K562 (cell line): ENCODE measurements at regions not wholly inside any gene's neighbourhood (a gene's known extent, or its start where the extent isn't known, plus 50 kb on each side); places are given as distances from the start of the nearest gene placed in this dataset.

Experiments used
- ATAC-seq: fragments of 200-7000 bp; cut with Tn5 transposase; 3 replicates; pipeline ENCODE4 v1.9.1; 2020; ENCODE audit warnings: moderate library complexity
- BruUV-seq: library from RNA; stranded (reverse); fragments of 400-500 nt; replicated peaks from 2 replicates; lab custom pipeline; 2021; lab: Mats Ljungman, UMichigan
- CTCF ChIA-PET: fragments of 300-600 bp; formaldehyde crosslinking; extraction: SDS; loops from one replicate; lab custom pipeline; 2021; ENCODE audit warnings: low intra/inter-chr PET ratio; lab: Yijun Ruan, JAX
- POLR2A ChIA-PET: fragments of 300-600, 350-650 bp; sonication (Branson Sonifier 250); formaldehyde crosslinking; extraction: SDS; loops from one replicate; lab custom pipeline; 2021; ENCODE audit warnings: antibody characterized with exemption, inconsistent platforms; lab: Yijun Ruan, JAX
- DNase-seq, 4 experiments: peaks; one replicate each; pipeline versions ENCODE4 v3.0.0 to v3.0.0-alpha.2; 2011 to 2018; ENCODE audit warnings: low spot score in 3 of 4, mixed read lengths in 3 of 4; ENCODE audit errors: extremely low read depth in 1 of 4
- FAIRE-seq: peaks from 2 replicates; lab custom pipeline; 2011; peaks lifted over from hg19 to GRCh38; lab: Jason Lieb, UNC
- H2AFZ ChIP-seq: 2 replicates; pipeline ENCODE4 v1.6.0; 2011; ENCODE audit warnings: low read depth, low read length, control low read depth, inconsistent platforms
- H3K27ac ChIP-seq: fragments of 200-600 bp; 3 replicates; pipeline ENCODE4 v1.8.0; 2011; ENCODE audit warnings: low read depth, mild to moderate bottlenecking, control low read depth, inconsistent platforms, low read length, moderate library complexity, mixed read lengths; ENCODE audit errors: extremely low read depth
- H3K27me3 ChIP-seq, 2 experiments: fragments of 300-600 bp in 1 of 2; 2 replicates in 1 of 2; 3 replicates in 1 of 2; pipeline versions ENCODE4 v1.6.0 to v1.8.0; 2011; ENCODE audit warnings: inconsistent platforms in 2 of 2, low read length in 2 of 2, mild to moderate bottlenecking in 1 of 2, mixed read lengths in 1 of 2, moderate library complexity in 1 of 2; ENCODE audit not compliant: control insufficient read depth in 2 of 2, insufficient read depth in 2 of 2
- H3K36me3 ChIP-seq: fragments of 300-600 bp; 3 replicates; pipeline ENCODE4 v1.8.0; 2011; ENCODE audit warnings: mild to moderate bottlenecking, low read length, inconsistent platforms; ENCODE audit not compliant: control insufficient read depth, insufficient read depth
- H3K4me1 ChIP-seq, 2 experiments: fragments of 200-600 bp in 1 of 2; replicated peaks in 1 of 2; 2 replicates in 1 of 2; 3 replicates in 1 of 2; pipeline versions ENCODE4 v1.5.1 to v1.8.0; 2011; ENCODE audit warnings: inconsistent platforms in 2 of 2, low read length in 2 of 2, mild to moderate bottlenecking in 1 of 2, mixed read lengths in 1 of 2, moderate library complexity in 1 of 2; ENCODE audit not compliant: control insufficient read depth in 2 of 2, insufficient read depth in 2 of 2
- H3K4me2 ChIP-seq: 2 replicates; pipeline ENCODE4 v1.6.1; 2011; ENCODE audit warnings: low read length, control low read depth, inconsistent platforms, mixed read lengths; ENCODE audit not compliant: insufficient read depth
- H3K4me3 ChIP-seq: fragments of 200-600 bp; sonication (generic), shearing (Covaris generic); 2 replicates; pipeline ENCODE4 v1.5.1; 2016; ENCODE audit warnings: control low read depth, inconsistent platforms
- H3K79me2 ChIP-seq: fragments of 200-600 bp; 3 replicates; pipeline ENCODE4 v1.8.0; 2011; ENCODE audit warnings: low read length, inconsistent platforms; ENCODE audit not compliant: control insufficient read depth, insufficient read depth
- H3K9ac ChIP-seq, 2 experiments: 2 replicates each; pipeline versions ENCODE4 v1.6.0 to v1.6.1; 2011; ENCODE audit warnings: low read depth in 2 of 2, low read length in 2 of 2, control low read depth in 1 of 2, inconsistent platforms in 1 of 2, mild to moderate bottlenecking in 1 of 2, mixed read lengths in 1 of 2; ENCODE audit not compliant: insufficient read depth in 1 of 2
- H3K9me1 ChIP-seq: one replicate; pipeline ENCODE4 v1.6.0; 2011; ENCODE audit warnings: inconsistent platforms, mild to moderate bottlenecking, low read length, moderate library complexity; ENCODE audit not compliant: control insufficient read depth, insufficient read depth
- H3K9me3 ChIP-seq: replicated peaks from 2 replicates; pipeline ENCODE4 v1.5.1; 2011; ENCODE audit warnings: low read depth, low read length, inconsistent platforms; ENCODE audit not compliant: control insufficient read depth, insufficient read depth
- H4K20me1 ChIP-seq: replicated peaks from 2 replicates; pipeline ENCODE4 v1.6.1; 2011; ENCODE audit warnings: low read length, inconsistent platforms, mixed read lengths; ENCODE audit not compliant: control insufficient read depth, insufficient read depth
- CAMTA2 ChIP-seq: fragments of 250-450 bp; sonication (Bioruptor Pico); conservative IDR thresholded peaks from 2 replicates; pipeline ENCODE4 v1.5.1; 2022
- ELF2 ChIP-seq: fragments of 250-450 bp; sonication (Bioruptor Pico); IDR thresholded peaks from 2 replicates; pipeline ENCODE4 v1.5.0; 2021; ENCODE audit warnings: mild to moderate bottlenecking
- ESRRA ChIP-seq: fragments of 450-650 bp; IDR thresholded peaks from 2 replicates; pipeline ENCODE4 v1.6.1; 2014; ENCODE audit warnings: low read depth, mild to moderate bottlenecking, moderate library complexity, borderline replicate concordance
- GATA2 ChIP-seq: sonication (generic); formaldehyde crosslinking; IDR thresholded peaks from 2 replicates; pipeline ENCODE4 v1.4.0; 2020; ENCODE audit warnings: mild to moderate bottlenecking, missing genetic modification reagents
- HCFC1 ChIP-seq: IDR thresholded peaks from 2 replicates; pipeline ENCODE4 v1.6.1; 2012; ENCODE audit warnings: low read depth, low read length, improper control_type of control experiment
- KAT2B ChIP-seq: IDR thresholded peaks from one replicate; pipeline ENCODE4 v1.6.1; 2012; ENCODE audit warnings: low read depth, mild to moderate bottlenecking, control low read depth, inconsistent platforms, low read length, moderate library complexity
- LCOR ChIP-seq: sonication (generic); formaldehyde crosslinking; IDR thresholded peaks from 2 replicates; pipeline ENCODE4 v1.8.0; 2022; ENCODE audit warnings: mild to moderate bottlenecking, missing genetic modification reagents
- MBD1 ChIP-seq: fragments of 250-450 bp; sonication (Bioruptor Pico); IDR thresholded peaks from 2 replicates; pipeline ENCODE4 v1.8.0; 2022; ENCODE audit warnings: inconsistent platforms
- NBN ChIP-seq: fragments of 450-650 bp; IDR thresholded peaks from 2 replicates; pipeline ENCODE4 v1.6.1; 2016; ENCODE audit warnings: low read depth, mild to moderate bottlenecking
- NR2C1 ChIP-seq, 2 experiments: fragments of 450-650 bp; IDR thresholded peaks; 2 replicates each; pipeline ENCODE4 v1.6.1; 2017; ENCODE audit warnings: mild to moderate bottlenecking in 2 of 2, antibody characterized with exemption in 1 of 2, inconsistent platforms in 1 of 2, missing compliant biosample characterization in 1 of 2, missing genetic modification characterization in 1 of 2
- SIN3B ChIP-seq: fragments of 450-650 bp; IDR thresholded peaks from 2 replicates; pipeline ENCODE4 v1.6.1; 2017; ENCODE audit warnings: low read depth, mild to moderate bottlenecking, moderate library complexity
- SOX6 ChIP-seq: fragments of 450-650 bp; IDR thresholded peaks from 2 replicates; pipeline ENCODE4 v1.6.1; 2014; ENCODE audit warnings: mild to moderate bottlenecking
- TRIM28 ChIP-seq: fragments of 450-650 bp; IDR thresholded peaks from 2 replicates; pipeline ENCODE4 v1.6.1; 2017
- ZFP36 ChIP-seq: fragments of 150-350 bp; IDR thresholded peaks from 2 replicates; pipeline ENCODE4 v1.6.1; 2018; ENCODE audit warnings: low read length, low read depth; ENCODE audit not compliant: partially characterized antibody
- ZNF23 ChIP-seq: fragments of 250-450 bp; sonication (Bioruptor Pico); IDR thresholded peaks from 2 replicates; pipeline ENCODE4 v1.4.0; 2020; ENCODE audit warnings: mild to moderate bottlenecking
- WGBS: fragments of 100-300 bp; shearing (Covaris generic); methylation state at CpG from one replicate; pipeline ENCODE4 v1.1.6; 2016; ENCODE audit warnings: low coverage, mixed read lengths; ENCODE audit not compliant: insufficient coverage; ENCODE audit errors: missing lambda C conversion rate; 5-methylcytosine and 5-hydroxymethylcytosine counted together
- in situ Hi-C: fragments of 300-500 bp; cut with MboI; formaldehyde crosslinking; loops from 4 replicates; pipeline ENCODE4 v1.15.0; 2018; ENCODE audit warnings: inconsistent platforms, mixed read lengths
- intact Hi-C: fragments of 100-400 bp; cut with micrococcal nuclease; formaldehyde crosslinking; loops from 2 replicates; pipeline ENCODE4 v1.14.2; 2022
- TF ChIP-seq, protein P1 (sequence below): fragments of 250-450 bp; sonication (Bioruptor Pico); IDR thresholded peaks from 2 replicates; pipeline ENCODE4 v1.5.0; 2021; ENCODE audit warnings: mild to moderate bottlenecking, borderline replicate concordance
- TF ChIP-seq, protein P2 (sequence below), 2 experiments: IDR thresholded peaks; 2 replicates each; pipeline ENCODE4 v1.6.1; 2011; ENCODE audit warnings: borderline replicate concordance in 1 of 2, control low read depth in 1 of 2, low read depth in 1 of 2, low read length in 1 of 2, mild to moderate bottlenecking in 1 of 2, mixed read lengths in 1 of 2, moderate library complexity in 1 of 2; ENCODE audit not compliant: insufficient read depth in 1 of 2, insufficient read length in 1 of 2, poor library complexity in 1 of 2, severe bottlenecking in 1 of 2; ENCODE audit errors: extremely low read depth in 1 of 2

GRCh38 chr22:48376428-48376827 is 1451.2 kb downstream of the BRD1 start:
- H3K4me2 ChIP-seq: no peak overlapping the region
- H3K79me2 ChIP-seq: no peaks in the 10 kb centered on the region
- WGBS: 2% methylated on average over 7 of the region's 8 CpGs
- H3K9ac ChIP-seq: no peak overlapping the region
- H3K27ac ChIP-seq: no peak overlapping the region
- ATAC-seq (no peak), FAIRE-seq (no peak), DNase-seq (no peak)
- ChIA-PET CTCF (no interaction called here), POLR2A (no interaction called here)
- no TSS peak for BruUV-seq
- no peak overlapping the region for H2AFZ ChIP-seq
- H3K9me3 ChIP-seq: no peaks in the 10 kb centered on the region
- 0 out of 2 replicates have a peak, but pooled peaks cover 4% of the 10 kb centered on the region for H4K20me1 ChIP-seq
- H3K36me3 ChIP-seq: no peaks in the 10 kb centered on the region
- no peak overlapping the region for H3K4me3 ChIP-seq
- H3K4me1 ChIP-seq: no peaks in the 10 kb centered on the region
- in situ Hi-C loops: no loop called here
- H3K27me3 ChIP-seq: peaks cover 0 to 5% of the 10 kb centered on the region in 2 experiments; a peak in 1 of 5 replicates
- no peaks in the 10 kb centered on the region for H3K9me1 ChIP-seq
- intact Hi-C loops: no loop called here
- TF ChIP-seq ZFP36 (no peak), NBN (no peak), TRIM28 (no peak), SIN3B (no peak), ELF2 (no peak), MBD1 (CRISPR knock-in tag) (no peak), SOX6 (no peak), CAMTA2 (CRISPR knock-in tag) (no peak), KAT2B (no peak), GATA2 (no peak), HCFC1 (no peak), ESRRA (no peak), LCOR (CRISPR knock-in tag) (no peak), NR2C1 (IDR thresholded peaks at IDR 0.05) (no peak), NR2C1 (tag; IDR thresholded peaks at IDR 0.05) (no peak), ZNF23 (CRISPR knock-in tag) (no peak)
- TF ChIP-seq, protein P1, sequence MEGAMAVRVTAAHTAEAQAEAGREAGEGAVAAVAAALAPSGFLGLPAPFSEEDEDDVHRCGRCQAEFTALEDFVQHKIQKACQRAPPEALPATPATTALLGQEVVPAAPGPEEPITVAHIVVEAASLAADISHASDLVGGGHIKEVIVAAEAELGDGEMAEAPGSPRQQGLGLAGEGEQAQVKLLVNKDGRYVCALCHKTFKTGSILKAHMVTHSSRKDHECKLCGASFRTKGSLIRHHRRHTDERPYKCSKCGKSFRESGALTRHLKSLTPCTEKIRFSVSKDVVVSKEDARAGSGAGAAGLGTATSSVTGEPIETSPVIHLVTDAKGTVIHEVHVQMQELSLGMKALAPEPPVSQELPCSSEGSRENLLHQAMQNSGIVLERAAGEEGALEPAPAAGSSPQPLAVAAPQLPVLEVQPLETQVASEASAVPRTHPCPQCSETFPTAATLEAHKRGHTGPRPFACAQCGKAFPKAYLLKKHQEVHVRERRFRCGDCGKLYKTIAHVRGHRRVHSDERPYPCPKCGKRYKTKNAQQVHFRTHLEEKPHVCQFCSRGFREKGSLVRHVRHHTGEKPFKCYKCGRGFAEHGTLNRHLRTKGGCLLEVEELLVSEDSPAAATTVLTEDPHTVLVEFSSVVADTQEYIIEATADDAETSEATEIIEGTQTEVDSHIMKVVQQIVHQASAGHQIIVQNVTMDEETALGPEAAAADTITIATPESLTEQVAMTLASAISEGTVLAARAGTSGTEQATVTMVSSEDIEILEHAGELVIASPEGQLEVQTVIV: no peak
- TF ChIP-seq, protein P2, sequence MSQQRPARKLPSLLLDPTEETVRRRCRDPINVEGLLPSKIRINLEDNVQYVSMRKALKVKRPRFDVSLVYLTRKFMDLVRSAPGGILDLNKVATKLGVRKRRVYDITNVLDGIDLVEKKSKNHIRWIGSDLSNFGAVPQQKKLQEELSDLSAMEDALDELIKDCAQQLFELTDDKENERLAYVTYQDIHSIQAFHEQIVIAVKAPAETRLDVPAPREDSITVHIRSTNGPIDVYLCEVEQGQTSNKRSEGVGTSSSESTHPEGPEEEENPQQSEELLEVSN (IDR thresholded peaks at IDR 0.05; ENCODE audit: borderline replicate concordance in 1 of 2, extremely low read depth in 1 of 2, insufficient read depth in 1 of 2, insufficient read length in 1 of 2, low read depth in 1 of 2, low read length in 1 of 2, poor library complexity in 1 of 2, severe bottlenecking in 1 of 2): no peak
